Hematopoietic multipotent progenitor cell treated with erythropoietin and hydrocortisone succinate and interleukin-3 and kit ligand, for 4 days (in vitro differentiated cells): ENCODE measurements at regions not wholly inside any gene's neighbourhood (a gene's known extent, or its start where the extent isn't known, plus 50 kb on each side); places are given as distances from the start of the nearest gene placed in this dataset.
A peak's percentile ranks its signal among the peaks of the same experiment; 100 is the strongest.
"Not testable (repeated sequence)": the region's sequence is repeated elsewhere in the genome, so short reads cannot be mapped to it uniquely, and the experiment has no call there.

Source experiments
- DNase-seq: peaks from one replicate; pipeline ENCODE4 v3.0.0-alpha.2; 2015

DNA sequence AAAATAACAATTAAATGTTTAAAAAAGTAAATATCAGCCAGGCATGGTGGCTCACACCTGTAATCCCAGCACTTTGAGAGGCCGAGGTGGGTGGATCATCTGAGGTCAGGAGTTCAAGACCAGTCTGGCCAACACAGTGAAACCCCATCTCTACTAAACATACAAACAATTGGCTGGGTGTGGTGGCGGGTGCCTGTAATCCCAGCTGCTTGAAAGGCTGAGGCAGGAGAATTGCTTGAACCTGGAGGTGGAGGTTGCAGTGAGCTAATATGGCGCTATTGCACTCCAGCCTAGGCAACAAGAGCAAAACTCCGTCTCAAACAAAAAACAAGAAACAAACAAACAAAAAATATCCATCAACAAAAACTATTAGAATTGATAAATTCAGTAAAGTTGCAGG, 77.5 kb downstream of the SNX5 start:
- DNase-seq: not testable (repeated sequence)

- DNase-seq: no peak
These were observed 78.3 kb downstream of the SNX5 start for GRCh38 chr20:17890330-17890729.

DNA sequence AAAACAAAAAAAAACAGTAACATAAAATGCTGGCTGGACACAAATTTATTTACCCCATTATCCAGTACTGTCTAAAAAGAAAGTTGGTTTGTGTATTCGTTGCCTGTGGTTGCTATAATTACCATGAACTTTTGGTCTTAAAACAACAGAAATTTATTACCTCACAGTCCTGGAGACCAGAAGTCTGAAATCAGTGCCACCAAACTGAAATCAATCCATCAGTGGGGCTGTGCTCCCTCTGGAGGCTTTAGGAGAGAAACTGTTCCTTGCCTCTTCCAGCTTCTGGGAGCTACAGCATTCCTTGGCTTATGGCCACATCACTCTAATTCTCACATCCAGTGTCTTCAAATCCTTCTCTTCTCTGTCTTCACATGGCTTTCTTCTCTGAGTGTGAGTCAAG, 79.4 kb downstream of the SNX5 start:
- DNase-seq: no peak

DNA sequence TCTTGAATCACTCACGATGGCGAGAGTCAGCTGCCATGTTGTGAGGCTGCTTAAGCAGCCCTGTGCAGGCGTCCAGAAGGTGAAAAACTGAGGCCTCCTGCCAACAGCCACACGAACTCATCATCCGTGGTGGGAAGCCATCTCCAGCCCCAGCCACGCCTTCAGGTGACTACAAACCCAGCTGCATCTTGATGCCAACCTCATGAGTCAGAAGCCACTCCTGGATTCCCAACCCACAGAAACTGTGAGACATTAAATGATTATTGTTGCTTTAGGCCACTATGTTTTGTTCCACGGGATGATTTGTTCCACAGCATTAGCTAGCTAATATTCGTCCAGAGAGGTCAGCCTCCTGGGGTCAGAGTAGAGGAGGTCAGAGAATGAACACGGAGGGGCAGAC, 80.5 kb downstream of the SNX5 start:
- DNase-seq: no peak

- DNase-seq: no peak
These were observed 81.1 kb downstream of the SNX5 start for GRCh38 chr20:17887331-17888030.

- peak; percentile 39 for DNase-seq
These were observed 83.0 kb downstream of the SNX5 start for GRCh38 chr20:17885544-17885943.

DNA sequence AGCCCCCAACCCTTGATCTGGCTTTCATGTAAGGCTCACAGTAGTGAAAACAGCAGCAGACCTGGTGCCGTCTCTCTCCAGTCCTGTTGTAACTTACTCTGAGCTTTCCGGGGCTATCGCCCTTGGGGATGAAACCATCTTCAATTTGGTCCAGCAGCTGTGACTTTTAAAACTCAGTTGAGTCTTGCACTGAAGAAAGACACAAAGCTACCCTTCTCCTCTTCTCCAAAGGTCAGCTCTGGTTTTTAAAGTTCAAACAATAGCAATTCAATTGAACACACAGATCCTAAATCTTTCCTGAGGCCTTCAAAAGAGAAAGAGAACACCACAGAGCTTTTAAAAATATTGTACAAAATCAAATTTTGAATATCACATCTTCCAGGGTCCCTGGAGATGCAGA, 83.5 kb downstream of the SNX5 start:
- no peak for DNase-seq

DNA sequence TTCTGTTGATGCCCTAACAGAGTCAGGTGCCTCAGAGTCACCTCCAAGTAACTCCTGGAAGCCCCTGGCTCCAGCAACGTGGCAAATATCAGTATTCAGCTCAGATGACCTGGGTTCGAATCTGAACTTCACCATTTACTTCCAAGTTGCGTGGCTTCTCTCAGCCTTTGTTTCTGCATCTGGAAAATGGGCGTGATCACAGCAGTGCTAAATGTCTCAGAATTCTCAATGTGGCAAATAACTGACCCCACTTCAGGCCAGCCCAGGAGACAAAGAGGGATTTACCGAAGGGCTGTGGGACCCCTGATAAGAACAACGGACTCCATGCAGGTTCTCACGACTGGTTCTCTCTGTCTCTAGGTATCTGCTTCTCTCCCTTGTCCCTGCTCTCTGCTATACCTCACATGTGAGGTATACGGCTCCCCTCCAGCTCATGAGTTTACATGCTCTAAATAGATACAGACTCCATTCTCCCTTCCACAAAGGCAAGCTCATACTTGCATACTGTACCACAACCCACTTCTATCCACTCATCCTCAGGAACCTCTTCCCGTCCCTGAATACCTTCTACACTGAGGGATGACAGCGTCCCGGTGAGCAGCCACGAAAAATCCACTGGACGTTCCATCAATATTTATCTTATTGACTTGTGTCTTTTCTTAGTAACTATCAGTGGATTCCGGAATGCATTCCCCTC, 84.1 kb downstream of the SNX5 start:
- DNase-seq: no peak

DNA sequence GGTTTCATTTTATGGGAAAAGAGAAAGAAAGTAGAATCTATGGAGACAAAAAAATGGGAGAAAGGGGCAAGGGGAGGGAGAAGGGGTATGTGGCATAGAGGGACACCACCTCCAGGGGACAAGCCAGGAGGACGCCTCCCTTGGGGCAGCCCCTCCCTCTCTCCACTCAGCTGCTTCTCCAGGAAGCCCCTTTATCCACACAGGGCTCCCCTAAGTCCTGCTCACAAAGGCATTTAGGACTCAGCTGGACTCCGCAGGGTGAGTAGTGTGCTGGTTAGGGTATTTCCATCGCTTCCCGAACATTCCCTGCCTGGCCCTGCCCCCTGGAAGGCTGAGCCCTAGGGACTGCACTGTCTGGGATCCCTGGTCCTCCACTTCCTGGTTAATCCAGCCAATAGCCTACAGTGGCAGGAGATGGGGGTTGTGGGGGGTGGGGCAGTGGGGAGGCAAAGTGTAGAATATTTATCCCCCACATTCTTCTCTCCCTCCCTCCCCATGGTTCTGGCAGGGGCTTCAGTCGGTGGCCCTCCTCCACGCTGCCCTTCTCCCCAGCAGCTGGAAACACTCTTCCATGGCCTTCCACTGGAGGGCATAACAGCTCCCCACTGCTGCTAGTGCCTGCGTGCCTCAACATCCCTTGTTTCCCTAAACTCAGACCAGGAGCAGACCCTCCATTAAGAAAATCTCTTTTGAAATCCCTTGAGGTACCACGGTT, 84.8 kb downstream of the SNX5 start:
- DNase-seq: no peak

- DNase-seq: no peak
These were observed 85.6 kb downstream of the SNX5 start for GRCh38 chr20:17882834-17883591.

DNA sequence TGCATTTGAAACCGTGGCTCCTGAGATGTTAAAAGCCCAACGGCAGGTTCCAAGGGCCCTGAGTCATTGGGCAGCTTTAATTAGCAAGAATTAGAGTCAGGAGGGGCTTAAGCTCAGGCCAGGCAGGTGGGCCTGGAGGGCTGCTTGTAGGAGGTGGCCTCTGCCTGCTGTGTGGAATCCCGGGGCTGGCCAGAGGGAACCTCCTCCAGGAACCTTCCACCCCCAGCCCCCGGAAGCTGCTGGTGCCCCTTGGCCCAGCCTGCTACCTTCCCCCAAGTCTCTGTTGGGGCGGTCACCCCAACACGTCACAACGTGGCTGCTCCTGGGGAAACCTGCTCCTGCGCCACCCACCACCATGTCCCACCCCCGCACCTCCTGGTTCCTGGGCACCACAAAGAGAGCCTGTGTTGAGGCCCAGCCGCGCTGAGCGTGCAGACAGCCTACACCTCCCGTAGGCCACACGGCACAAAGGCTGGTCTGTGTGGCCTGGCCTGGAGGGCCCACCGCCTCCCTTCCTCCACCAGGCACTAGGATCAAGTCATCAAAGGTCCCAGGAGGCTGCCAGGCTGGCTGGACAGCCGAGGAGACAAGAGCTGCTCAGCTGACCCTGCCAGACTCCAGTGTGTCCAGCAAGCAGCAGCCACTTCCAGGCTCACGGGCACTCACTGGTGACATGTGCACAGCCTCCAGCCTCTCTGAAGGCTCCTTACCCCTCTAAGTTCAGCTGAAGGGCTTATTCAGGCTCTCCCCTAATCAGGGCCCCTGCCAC, 86.3 kb downstream of the SNX5 start:
- DNase-seq: no peak

DNA sequence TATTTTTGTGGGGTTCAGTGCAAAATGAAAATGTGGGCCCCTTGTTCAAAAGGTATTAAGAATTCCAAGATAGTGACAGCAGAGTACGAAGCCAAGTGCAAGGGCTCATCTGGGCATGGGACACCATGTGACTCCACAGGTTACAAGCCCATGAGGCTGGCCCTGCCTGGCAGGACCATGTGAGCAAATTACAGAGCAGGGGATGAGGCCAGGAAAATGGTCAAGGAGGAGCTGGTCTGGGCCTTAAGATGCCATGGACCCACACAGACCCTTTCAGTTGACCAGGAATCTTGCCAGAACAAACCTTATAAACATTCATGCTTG, 86.9 kb downstream of the SNX5 start:
- no peak for DNase-seq

DNA sequence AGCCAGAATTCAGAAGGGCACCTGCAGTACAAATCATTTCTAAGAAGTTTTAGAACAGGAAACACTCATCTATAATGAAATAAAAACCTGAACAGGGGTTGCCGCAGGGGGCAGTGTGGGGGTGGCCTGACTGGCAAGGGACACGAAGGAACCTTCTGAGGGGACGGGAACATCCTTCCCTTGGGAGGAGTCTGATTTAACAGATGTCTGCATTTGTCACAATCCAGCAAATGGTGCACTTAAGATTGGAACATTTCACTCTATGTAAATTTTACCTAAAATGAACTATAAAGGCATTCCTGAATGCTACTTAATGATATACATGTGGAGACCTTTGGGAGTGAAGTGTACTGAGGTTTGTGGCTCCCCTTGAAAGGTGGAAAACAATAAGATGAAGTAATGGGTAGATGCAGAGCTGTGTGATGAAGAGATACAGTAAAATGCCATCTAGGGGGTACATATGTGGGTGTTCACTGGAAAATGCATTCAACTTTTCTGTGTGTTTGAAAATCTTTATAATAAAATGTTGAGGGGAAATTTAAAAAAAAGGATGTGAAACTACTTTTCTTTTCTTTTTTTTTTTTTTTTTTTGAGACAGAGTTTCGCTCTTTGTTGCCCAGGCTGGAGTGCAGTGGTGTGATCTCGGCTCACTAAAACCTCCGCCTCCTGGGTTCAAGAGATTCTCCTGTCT, 89.5 kb downstream of the SNX5 start:
- DNase-seq: peak; percentile 23

GRCh38 chr20:17878069-17878911, 90.3 kb downstream of the SNX5 start:
- no peak for DNase-seq

DNA sequence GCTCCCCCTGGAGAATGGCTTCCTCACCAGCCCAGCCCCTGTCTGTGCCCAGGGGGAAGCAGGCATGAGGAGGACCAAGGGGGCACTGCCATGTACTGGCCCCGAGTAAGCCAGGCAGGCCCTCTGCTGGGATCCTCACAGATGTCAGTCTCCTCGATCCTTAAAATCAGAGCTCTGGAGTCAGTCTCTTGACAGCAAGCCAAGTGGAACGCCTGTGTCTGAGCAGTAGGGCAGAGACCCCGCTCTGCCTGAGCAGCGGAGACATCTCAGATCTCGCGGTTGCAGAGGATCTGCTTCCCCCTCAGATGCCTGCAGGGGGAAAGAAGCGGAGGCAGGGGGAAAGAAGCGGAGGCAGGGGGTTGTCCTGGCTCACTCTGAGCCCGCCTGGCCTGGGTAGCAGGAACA, 92.6 kb downstream of the SNX5 start:
- DNase-seq: peak; percentile 15

- DNase-seq: no peak
These were observed 93.3 kb downstream of the SNX5 start for GRCh38 chr20:17875106-17875980.

- DNase-seq: no peak
These were observed 94.1 kb downstream of the SNX5 start for GRCh38 chr20:17874271-17875105.

- peak; percentile 84 for DNase-seq
These were observed 95.0 kb downstream of the SNX5 start for GRCh38 chr20:17873410-17874270.
